GM23338 (cell line): ENCODE measurements at regions not wholly inside any gene's neighbourhood (a gene's known extent, or its start where the extent isn't known, plus 50 kb on each side); places are given as distances from the start of the nearest gene placed in this dataset.

Experiments used
- ATAC-seq: fragments of 200-7000 bp; cut with Tn5 transposase; 3 replicates; pipeline ENCODE4 v1.9.1; 2020
- DNase-seq: peaks from one replicate; pipeline ENCODE4 v3.0.0-alpha.2; 2015; ENCODE audit warnings: low spot score
- H2AFZ ChIP-seq: fragments of 200-600 bp; sonication (generic); 2 replicates; pipeline ENCODE4 v1.8.0; 2016; ENCODE audit warnings: antibody characterized with exemption, mild to moderate bottlenecking, moderate library complexity
- H3F3A ChIP-seq: fragments of 200-600 bp; sonication (generic); replicated peaks from 2 replicates; pipeline ENCODE4 v1.8.0; 2017; ENCODE audit warnings: antibody characterized with exemption, mixed run types, low read depth
- H3K27ac ChIP-seq: fragments of 200-600 bp; sonication (generic); 2 replicates; pipeline ENCODE4 v1.6.1; 2016; ENCODE audit warnings: low read depth
- H3K27me3 ChIP-seq: fragments of 200-600 bp; sonication (generic); 2 replicates; pipeline ENCODE4 v1.8.0; 2016; ENCODE audit warnings: mild to moderate bottlenecking, mixed run types, moderate library complexity; ENCODE audit not compliant: insufficient read depth
- H3K36me3 ChIP-seq: fragments of 200-600 bp; sonication (generic); 2 replicates; pipeline ENCODE4 v1.8.0; 2016; ENCODE audit warnings: mild to moderate bottlenecking; ENCODE audit not compliant: insufficient read depth
- H3K4me1 ChIP-seq: fragments of 200-600 bp; sonication (generic); 2 replicates; pipeline ENCODE4 v1.8.0; 2016; ENCODE audit warnings: mild to moderate bottlenecking, moderate library complexity; ENCODE audit not compliant: insufficient read depth
- H3K4me2 ChIP-seq: fragments of 200-600 bp; sonication (generic); 2 replicates; pipeline ENCODE4 v1.7.1; 2017; ENCODE audit warnings: mixed run types
- H3K4me3 ChIP-seq: fragments of 200-600 bp; sonication (generic); 2 replicates; pipeline ENCODE4 v1.6.1; 2016; ENCODE audit warnings: mixed run types
- H3K79me2 ChIP-seq: fragments of 200-600 bp; sonication (generic); replicated peaks from 2 replicates; pipeline ENCODE4 v1.8.0; 2017; ENCODE audit warnings: mild to moderate bottlenecking; ENCODE audit not compliant: insufficient read depth
- H3K9me2 ChIP-seq: fragments of 200-600 bp; sonication (generic); 2 replicates; pipeline ENCODE4 v1.8.0; 2017; ENCODE audit not compliant: insufficient read depth
- H4K20me1 ChIP-seq: fragments of 200-600 bp; sonication (generic); replicated peaks from 2 replicates; pipeline ENCODE4 v1.8.0; 2017; ENCODE audit warnings: mild to moderate bottlenecking; ENCODE audit not compliant: insufficient read depth
- H3K27ac Mint-ChIP-seq: 2 replicates; pipeline ENCODE4 v1.8.0; 2020; ENCODE audit warnings: inconsistent platforms, mild to moderate bottlenecking, moderate library complexity, mixed read lengths
- H3K27me3 Mint-ChIP-seq: 3 replicates; pipeline ENCODE4 v1.8.0; 2022; ENCODE audit warnings: low read depth, mild to moderate bottlenecking, moderate library complexity, mixed read lengths, inconsistent platforms; ENCODE audit not compliant: insufficient read depth, poor library complexity
- H3K36me3 Mint-ChIP-seq: 3 replicates; pipeline ENCODE4 v1.8.0; 2021; ENCODE audit warnings: low read depth, mild to moderate bottlenecking, inconsistent platforms, moderate library complexity, mixed read lengths
- H3K4me1 Mint-ChIP-seq: 3 replicates; pipeline ENCODE4 v1.8.0; 2020; ENCODE audit warnings: mild to moderate bottlenecking, inconsistent platforms, mixed read lengths
- H3K4me3 Mint-ChIP-seq: 3 replicates; pipeline ENCODE4 v1.8.0; 2021; ENCODE audit warnings: moderate library complexity, mild to moderate bottlenecking, inconsistent platforms, mixed read lengths
- H3K9me3 Mint-ChIP-seq: 3 replicates; pipeline ENCODE4 v1.8.0; 2020; ENCODE audit warnings: moderate library complexity, mild to moderate bottlenecking, inconsistent platforms, mixed read lengths
- CREB1 ChIP-seq: fragments of 250-450 bp; sonication (Bioruptor Pico); IDR thresholded peaks from 2 replicates; pipeline ENCODE4 v1.5.0; 2020; ENCODE audit warnings: low read depth, mild to moderate bottlenecking, moderate library complexity
- EZH2 ChIP-seq: fragments of 200-600 bp; sonication (generic); IDR thresholded peaks from one replicate; pipeline ENCODE4 v1.8.0; 2017; ENCODE audit warnings: antibody characterized with exemption, mild to moderate bottlenecking, low read depth; ENCODE audit not compliant: unreplicated experiment
- EZH2phosphoT487 ChIP-seq: fragments of 200-600 bp; sonication (generic); IDR thresholded peaks from one replicate; pipeline ENCODE4 v1.8.1; 2018; ENCODE audit warnings: antibody characterized with exemption; ENCODE audit not compliant: unreplicated experiment
- JUNB ChIP-seq: IDR thresholded peaks from one replicate; pipeline ENCODE4 v1.6.1; 2016; ENCODE audit warnings: antibody characterized with exemption; ENCODE audit not compliant: unreplicated experiment
- NANOG ChIP-seq: IDR thresholded peaks from 2 replicates; pipeline ENCODE4 v1.6.1; 2016; ENCODE audit warnings: antibody characterized with exemption, borderline replicate concordance
- POLR2AphosphoS5 ChIP-seq: IDR thresholded peaks from 2 replicates; pipeline ENCODE4 v1.6.1; 2016; ENCODE audit warnings: antibody characterized with exemption, low read depth
- ZNF114 ChIP-seq: fragments of 250-450 bp; sonication (Bioruptor Pico); IDR thresholded peaks from 2 replicates; pipeline ENCODE4 v1.5.0; 2020; ENCODE audit warnings: mild to moderate bottlenecking, moderate library complexity
- ZNF331 ChIP-seq: fragments of 250-450 bp; sonication (Bioruptor Pico); IDR thresholded peaks from 2 replicates; pipeline ENCODE4 v1.5.0; 2020; ENCODE audit warnings: low read depth, mild to moderate bottlenecking, moderate library complexity
- TF ChIP-seq, protein P1 (sequence below): IDR thresholded peaks from one replicate; pipeline ENCODE4 v1.6.1; 2018; ENCODE audit warnings: antibody characterized with exemption; ENCODE audit not compliant: unreplicated experiment
- TF ChIP-seq, protein P2 (sequence below): IDR thresholded peaks from 2 replicates; pipeline ENCODE4 v1.6.1; 2016; ENCODE audit warnings: antibody characterized with exemption
- TF ChIP-seq, protein P3 (sequence below), 2 experiments: fragments of 200-600 bp in 1 of 2; sonication (generic) in 1 of 2; conservative IDR thresholded peaks; 2 replicates each; pipeline versions ENCODE4 v1.5.1 to v1.6.1; 2016 to 2017; ENCODE audit warnings: antibody characterized with exemption in 2 of 2, low read depth in 2 of 2, mild to moderate bottlenecking in 2 of 2, moderate library complexity in 1 of 2

DNA sequence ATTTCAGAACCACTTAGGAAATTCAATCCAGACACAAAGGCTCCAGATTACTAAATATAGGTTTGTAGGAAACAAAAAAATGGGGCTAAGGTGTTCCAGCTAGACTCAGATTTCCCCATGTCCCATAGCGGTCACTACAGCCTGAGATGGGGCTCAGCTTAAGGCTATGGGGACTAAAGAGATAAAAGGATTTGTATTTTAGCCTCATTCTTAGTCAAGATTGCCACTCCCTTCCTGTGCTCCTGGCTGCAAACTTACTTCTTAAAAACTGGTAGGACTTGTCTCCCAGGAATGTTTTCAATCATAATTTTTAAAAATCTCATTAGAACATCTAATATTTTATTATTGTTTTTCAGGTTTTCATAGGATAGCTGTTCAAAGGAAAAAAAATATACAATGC, 253.8 kb upstream of the DAB2 start:
- H3K27me3 ChIP-seq: no peaks in the 10 kb centered on the region
- Mint-ChIP-seq H3K4me3 (no peak overlapping the region), H3K27ac (no peak overlapping the region), H3K36me3 (no peaks in the 10 kb centered on the region), H3K9me3 (peaks cover 6% of the 10 kb centered on the region; the same call in 1 of the 3 replicates), H3K4me1 (peaks cover 7% of the 10 kb centered on the region; the same call in 2 of the 3 replicates), H3K27me3 (no peaks in the 10 kb centered on the region)
- H3F3A ChIP-seq: no peaks in the 10 kb centered on the region
- H4K20me1 ChIP-seq: no peaks in the 10 kb centered on the region
- no peaks in the 10 kb centered on the region for H3K9me2 ChIP-seq
- H3K27ac ChIP-seq: no peak overlapping the region
- no peak overlapping the region for H2AFZ ChIP-seq
- no peak for TF ChIP-seq EZH2phosphoT487
- TF ChIP-seq CREB1 (CRISPR knock-in tag): no peak
- TF ChIP-seq JUNB: no peak
- no peak for TF ChIP-seq NANOG
- no peak for TF ChIP-seq ZNF114 (CRISPR knock-in tag)
- TF ChIP-seq, protein P1, sequence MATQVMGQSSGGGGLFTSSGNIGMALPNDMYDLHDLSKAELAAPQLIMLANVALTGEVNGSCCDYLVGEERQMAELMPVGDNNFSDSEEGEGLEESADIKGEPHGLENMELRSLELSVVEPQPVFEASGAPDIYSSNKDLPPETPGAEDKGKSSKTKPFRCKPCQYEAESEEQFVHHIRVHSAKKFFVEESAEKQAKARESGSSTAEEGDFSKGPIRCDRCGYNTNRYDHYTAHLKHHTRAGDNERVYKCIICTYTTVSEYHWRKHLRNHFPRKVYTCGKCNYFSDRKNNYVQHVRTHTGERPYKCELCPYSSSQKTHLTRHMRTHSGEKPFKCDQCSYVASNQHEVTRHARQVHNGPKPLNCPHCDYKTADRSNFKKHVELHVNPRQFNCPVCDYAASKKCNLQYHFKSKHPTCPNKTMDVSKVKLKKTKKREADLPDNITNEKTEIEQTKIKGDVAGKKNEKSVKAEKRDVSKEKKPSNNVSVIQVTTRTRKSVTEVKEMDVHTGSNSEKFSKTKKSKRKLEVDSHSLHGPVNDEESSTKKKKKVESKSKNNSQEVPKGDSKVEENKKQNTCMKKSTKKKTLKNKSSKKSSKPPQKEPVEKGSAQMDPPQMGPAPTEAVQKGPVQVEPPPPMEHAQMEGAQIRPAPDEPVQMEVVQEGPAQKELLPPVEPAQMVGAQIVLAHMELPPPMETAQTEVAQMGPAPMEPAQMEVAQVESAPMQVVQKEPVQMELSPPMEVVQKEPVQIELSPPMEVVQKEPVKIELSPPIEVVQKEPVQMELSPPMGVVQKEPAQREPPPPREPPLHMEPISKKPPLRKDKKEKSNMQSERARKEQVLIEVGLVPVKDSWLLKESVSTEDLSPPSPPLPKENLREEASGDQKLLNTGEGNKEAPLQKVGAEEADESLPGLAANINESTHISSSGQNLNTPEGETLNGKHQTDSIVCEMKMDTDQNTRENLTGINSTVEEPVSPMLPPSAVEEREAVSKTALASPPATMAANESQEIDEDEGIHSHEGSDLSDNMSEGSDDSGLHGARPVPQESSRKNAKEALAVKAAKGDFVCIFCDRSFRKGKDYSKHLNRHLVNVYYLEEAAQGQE: no peak
- TF ChIP-seq ZNF331 (CRISPR knock-in tag): no peak
- TF ChIP-seq EZH2: no peak
- TF ChIP-seq, protein P2, sequence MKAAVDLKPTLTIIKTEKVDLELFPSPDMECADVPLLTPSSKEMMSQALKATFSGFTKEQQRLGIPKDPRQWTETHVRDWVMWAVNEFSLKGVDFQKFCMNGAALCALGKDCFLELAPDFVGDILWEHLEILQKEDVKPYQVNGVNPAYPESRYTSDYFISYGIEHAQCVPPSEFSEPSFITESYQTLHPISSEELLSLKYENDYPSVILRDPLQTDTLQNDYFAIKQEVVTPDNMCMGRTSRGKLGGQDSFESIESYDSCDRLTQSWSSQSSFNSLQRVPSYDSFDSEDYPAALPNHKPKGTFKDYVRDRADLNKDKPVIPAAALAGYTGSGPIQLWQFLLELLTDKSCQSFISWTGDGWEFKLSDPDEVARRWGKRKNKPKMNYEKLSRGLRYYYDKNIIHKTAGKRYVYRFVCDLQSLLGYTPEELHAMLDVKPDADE: no peak
- TF ChIP-seq, protein P3, sequence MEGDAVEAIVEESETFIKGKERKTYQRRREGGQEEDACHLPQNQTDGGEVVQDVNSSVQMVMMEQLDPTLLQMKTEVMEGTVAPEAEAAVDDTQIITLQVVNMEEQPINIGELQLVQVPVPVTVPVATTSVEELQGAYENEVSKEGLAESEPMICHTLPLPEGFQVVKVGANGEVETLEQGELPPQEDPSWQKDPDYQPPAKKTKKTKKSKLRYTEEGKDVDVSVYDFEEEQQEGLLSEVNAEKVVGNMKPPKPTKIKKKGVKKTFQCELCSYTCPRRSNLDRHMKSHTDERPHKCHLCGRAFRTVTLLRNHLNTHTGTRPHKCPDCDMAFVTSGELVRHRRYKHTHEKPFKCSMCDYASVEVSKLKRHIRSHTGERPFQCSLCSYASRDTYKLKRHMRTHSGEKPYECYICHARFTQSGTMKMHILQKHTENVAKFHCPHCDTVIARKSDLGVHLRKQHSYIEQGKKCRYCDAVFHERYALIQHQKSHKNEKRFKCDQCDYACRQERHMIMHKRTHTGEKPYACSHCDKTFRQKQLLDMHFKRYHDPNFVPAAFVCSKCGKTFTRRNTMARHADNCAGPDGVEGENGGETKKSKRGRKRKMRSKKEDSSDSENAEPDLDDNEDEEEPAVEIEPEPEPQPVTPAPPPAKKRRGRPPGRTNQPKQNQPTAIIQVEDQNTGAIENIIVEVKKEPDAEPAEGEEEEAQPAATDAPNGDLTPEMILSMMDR (conservative IDR thresholded peaks at IDR 0.05; ENCODE audit: low read depth in 2 of 2): no peak
- H3K4me3 ChIP-seq: no peak overlapping the region
- no peak for ATAC-seq
- DNase-seq: no peak
- H3K36me3 ChIP-seq: no peaks in the 10 kb centered on the region
- H3K79me2 ChIP-seq: no peaks in the 10 kb centered on the region
- H3K4me2 ChIP-seq: no peak overlapping the region
- no peaks in the 10 kb centered on the region for H3K4me1 ChIP-seq

DNA sequence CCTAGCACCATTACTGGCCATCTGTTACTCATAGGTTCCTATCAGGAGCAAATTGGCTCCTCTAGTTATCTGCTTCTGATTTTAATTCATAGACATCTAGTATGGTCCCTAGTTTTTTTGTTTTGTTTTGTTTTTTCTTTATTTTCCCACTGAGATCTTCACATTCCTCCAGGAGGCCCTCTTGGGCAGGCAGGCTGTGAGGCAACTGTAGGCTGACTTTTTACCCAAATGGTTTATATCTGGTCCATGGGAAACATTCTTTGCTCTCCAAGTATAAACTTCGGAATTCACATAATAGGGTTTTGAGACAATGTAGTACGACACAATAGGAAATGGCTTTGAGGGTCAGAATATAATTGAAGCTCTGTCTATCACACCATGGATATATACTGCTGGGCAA, 250.9 kb upstream of the DAB2 start:
- H3K36me3 Mint-ChIP-seq: no peaks in the 10 kb centered on the region
- H3K4me2 ChIP-seq: no peak overlapping the region
- no peak overlapping the region for H3K4me3 ChIP-seq
- H3K36me3 ChIP-seq: no peaks in the 10 kb centered on the region
- DNase-seq (no peak), ATAC-seq (no peak)
- no peaks in the 10 kb centered on the region for H3K9me3 Mint-ChIP-seq
- H3K9me2 ChIP-seq: no peaks in the 10 kb centered on the region
- H3K27ac ChIP-seq: no peak overlapping the region
- no peak for TF ChIP-seq POLR2AphosphoS5
- no peak for TF ChIP-seq CREB1 (CRISPR knock-in tag)
- no peak for TF ChIP-seq EZH2phosphoT487
- no peaks in the 10 kb centered on the region for H3K27me3 Mint-ChIP-seq
- no peak overlapping the region for H3K27ac Mint-ChIP-seq
- no peak overlapping the region for H3K4me3 Mint-ChIP-seq
- H4K20me1 ChIP-seq: no peaks in the 10 kb centered on the region
- no peak overlapping the region; the same call in 1 of the 2 replicates for H2AFZ ChIP-seq
- H3K4me1 Mint-ChIP-seq: peaks cover 10% of the 10 kb centered on the region
- no peaks in the 10 kb centered on the region for H3F3A ChIP-seq
- H3K4me1 ChIP-seq: no peaks in the 10 kb centered on the region
- no peaks in the 10 kb centered on the region for H3K79me2 ChIP-seq
- H3K27me3 ChIP-seq: no peaks in the 10 kb centered on the region
